ENCODE measurements at regions not wholly inside any gene's neighbourhood (a gene's known extent, or its start where the extent isn't known, plus 50 kb on each side); places are given as distances from the start of the nearest gene placed in this dataset.
"Not testable (repeated sequence)": the region's sequence is repeated elsewhere in the genome, so short reads cannot be mapped to it uniquely, and the experiment has no call there.

GRCh38 chr13:87736849-87737385 lies 65.7 kb downstream of the SLITRK5 start:
- DNase-seq = no peak

- DNase-seq = no peak
Measured at GRCh38 chr13:87754097-87754496, 82.9 kb downstream of the SLITRK5 start.

- DNase-seq = no peak
Measured at GRCh38 chr13:87769445-87769844, 98.3 kb downstream of the SLITRK5 start.

- DNase-seq = no peak
Measured at GRCh38 chr13:87777387-87777786, 106.2 kb downstream of the SLITRK5 start.

- DNase-seq = no peak
Measured at GRCh38 chr13:87778128-87778527, 107.0 kb downstream of the SLITRK5 start.

- no peak for DNase-seq
Measured at GRCh38 chr13:87779426-87779825, 108.3 kb downstream of the SLITRK5 start.

- DNase-seq = no peak
Measured at GRCh38 chr13:87783366-87783765, 112.2 kb downstream of the SLITRK5 start.

GRCh38 chr13:87788363-87788762 lies 117.2 kb downstream of the SLITRK5 start:
- DNase-seq = no peak

- no peak for DNase-seq
Measured at GRCh38 chr13:87792878-87793277, 121.7 kb downstream of the SLITRK5 start.

GRCh38 chr13:87798536-87798935 lies 127.4 kb downstream of the SLITRK5 start:
- DNase-seq = no peak

GRCh38 chr13:87810391-87810801 lies 139.2 kb downstream of the SLITRK5 start:
- no peak for DNase-seq

- no peak for DNase-seq
Measured at GRCh38 chr13:87810920-87811344, 139.8 kb downstream of the SLITRK5 start.

GRCh38 chr13:87814403-87814802 lies 143.2 kb downstream of the SLITRK5 start:
- DNase-seq = no peak

GRCh38 chr13:87820241-87820640 lies 149.1 kb downstream of the SLITRK5 start:
- no peak for DNase-seq

- DNase-seq = no peak
Measured at GRCh38 chr13:87821512-87821911, 150.3 kb downstream of the SLITRK5 start.

- not testable (repeated sequence) for DNase-seq
Measured at GRCh38 chr13:87826301-87826700, 155.1 kb downstream of the SLITRK5 start.

GRCh38 chr13:87827479-87827878 lies 156.3 kb downstream of the SLITRK5 start:
- DNase-seq = no peak

GRCh38 chr13:87837522-87837921 lies 166.4 kb downstream of the SLITRK5 start:
- no peak for DNase-seq

- no peak for DNase-seq
Measured at GRCh38 chr13:87837946-87838345, 166.8 kb downstream of the SLITRK5 start.

- no peak for DNase-seq
Measured at GRCh38 chr13:87851410-87851809, 180.2 kb downstream of the SLITRK5 start.

- DNase-seq = no peak
Measured at GRCh38 chr13:87855553-87855952, 184.4 kb downstream of the SLITRK5 start.

- no peak for DNase-seq
Measured at GRCh38 chr13:87859261-87859660, 188.1 kb downstream of the SLITRK5 start.

- no peak for DNase-seq
Measured at GRCh38 chr13:87867426-87867825, 196.3 kb downstream of the SLITRK5 start.

GRCh38 chr13:87868731-87869130 lies 197.6 kb downstream of the SLITRK5 start:
- DNase-seq = no peak

- no peak for DNase-seq
Measured at GRCh38 chr13:87872813-87873212, 201.6 kb downstream of the SLITRK5 start.

- no peak for DNase-seq
Measured at GRCh38 chr13:87877477-87877876, 206.3 kb downstream of the SLITRK5 start.

Measured in cerebellar nuclear complex (tissue), 1 donor.